ENCODE measurements at regions not wholly inside any gene's neighbourhood (a gene's known extent, or its start where the extent isn't known, plus 50 kb on each side); places are given as distances from the start of the nearest gene placed in this dataset.
"Not testable (repeated sequence)": the region's sequence is repeated elsewhere in the genome, so short reads cannot be mapped to it uniquely, and the experiment has no call there.

GRCh38 chr6:3619800-3620199, 131.7 kb downstream of the PXDC1 start:
- no peak for DNase-seq (ENCODE audit: low read depth, low spot score)
- no peak for TF ChIP-seq EZH2 (IDR thresholded peaks at IDR 0.05)
- no peak for TF ChIP-seq FOXP2 (optimal IDR thresholded peaks at IDR 0.05; ENCODE audit: control extremely low read depth, extremely low read length, insufficient read depth)
- no peak for TF ChIP-seq POLR2AphosphoS5 (IDR thresholded peaks at IDR 0.05; ENCODE audit: borderline replicate concordance, low read depth, low read length)
- no peak overlapping the region for H3K9ac ChIP-seq (ENCODE audit: insufficient read length)
- no peaks in the 10 kb centered on the region for H3K36me3 ChIP-seq (ENCODE audit: insufficient read depth, low read length)
- no peaks in the 10 kb centered on the region for H3K9me3 ChIP-seq (ENCODE audit: low read depth, low read length)
- H3K4me3 ChIP-seq = no peak overlapping the region
- no peak overlapping the region for H3K27ac ChIP-seq

- no peaks in the 10 kb centered on the region for H3K9me3 ChIP-seq (ENCODE audit: low read depth, low read length)
- H3K27ac ChIP-seq = no peak overlapping the region
- no peaks in the 10 kb centered on the region for H3K36me3 ChIP-seq (ENCODE audit: insufficient read depth, low read length)
- TF ChIP-seq FOXP2 (optimal IDR thresholded peaks at IDR 0.05; ENCODE audit: control extremely low read depth, extremely low read length, insufficient read depth) = no peak
- no peak for TF ChIP-seq EZH2 (IDR thresholded peaks at IDR 0.05)
- TF ChIP-seq POLR2AphosphoS5 (IDR thresholded peaks at IDR 0.05; ENCODE audit: borderline replicate concordance, low read depth, low read length) = no peak
- no peak overlapping the region for H3K4me3 ChIP-seq
- no peak for DNase-seq (ENCODE audit: low read depth, low spot score)
- no peak overlapping the region for H3K9ac ChIP-seq (ENCODE audit: insufficient read length)
These were observed 132.3 kb downstream of the PXDC1 start for GRCh38 chr6:3619201-3619600.

GRCh38 chr6:3618642-3619041, 132.9 kb downstream of the PXDC1 start:
- no peak for DNase-seq (ENCODE audit: low read depth, low spot score)
- no peak for TF ChIP-seq FOXP2 (optimal IDR thresholded peaks at IDR 0.05; ENCODE audit: control extremely low read depth, extremely low read length, insufficient read depth)
- TF ChIP-seq POLR2AphosphoS5 (IDR thresholded peaks at IDR 0.05; ENCODE audit: borderline replicate concordance, low read depth, low read length) = no peak
- no peak for TF ChIP-seq EZH2 (IDR thresholded peaks at IDR 0.05)
- Histone ChIP-seq H3K36me3 (ENCODE audit: insufficient read depth, low read length) (no peaks in the 10 kb centered on the region), H3K9me3 (ENCODE audit: low read depth, low read length) (no peaks in the 10 kb centered on the region), H3K4me3 (no peak overlapping the region), H3K9ac (ENCODE audit: insufficient read length) (no peak overlapping the region), H3K27ac (no peak overlapping the region)

- DNase-seq (ENCODE audit: low read depth, low spot score) = no peak
- Histone ChIP-seq H3K4me3 (no peak overlapping the region), H3K9ac (ENCODE audit: insufficient read length) (no peak overlapping the region), H3K36me3 (ENCODE audit: insufficient read depth, low read length) (no peaks in the 10 kb centered on the region), H3K27ac (no peak overlapping the region), H3K9me3 (ENCODE audit: low read depth, low read length) (no peaks in the 10 kb centered on the region)
- TF ChIP-seq POLR2AphosphoS5 (IDR thresholded peaks at IDR 0.05; ENCODE audit: borderline replicate concordance, low read depth, low read length) (no peak), EZH2 (IDR thresholded peaks at IDR 0.05) (no peak), FOXP2 (optimal IDR thresholded peaks at IDR 0.05; ENCODE audit: control extremely low read depth, extremely low read length, insufficient read depth) (no peak)
These were observed 133.7 kb downstream of the PXDC1 start for GRCh38 chr6:3617681-3618311.

GRCh38 chr6:3617192-3617631, 134.3 kb downstream of the PXDC1 start:
- H3K27ac ChIP-seq = no peak overlapping the region
- H3K9me3 ChIP-seq (ENCODE audit: low read depth, low read length) = no peaks in the 10 kb centered on the region
- H3K36me3 ChIP-seq (ENCODE audit: insufficient read depth, low read length) = no peaks in the 10 kb centered on the region
- H3K4me3 ChIP-seq = no peak overlapping the region
- H3K9ac ChIP-seq (ENCODE audit: insufficient read length) = no peak overlapping the region
- TF ChIP-seq FOXP2 (optimal IDR thresholded peaks at IDR 0.05; ENCODE audit: control extremely low read depth, extremely low read length, insufficient read depth) (no peak), POLR2AphosphoS5 (IDR thresholded peaks at IDR 0.05; ENCODE audit: borderline replicate concordance, low read depth, low read length) (no peak), EZH2 (IDR thresholded peaks at IDR 0.05) (no peak)
- DNase-seq (ENCODE audit: low read depth, low spot score) = no peak

GRCh38 chr6:3616565-3617176, 134.8 kb downstream of the PXDC1 start:
- Histone ChIP-seq H3K9me3 (ENCODE audit: low read depth, low read length) (no peaks in the 10 kb centered on the region), H3K36me3 (ENCODE audit: insufficient read depth, low read length) (no peaks in the 10 kb centered on the region), H3K4me3 (no peak overlapping the region), H3K27ac (no peak overlapping the region), H3K9ac (ENCODE audit: insufficient read length) (no peak overlapping the region)
- DNase-seq (ENCODE audit: low read depth, low spot score) = no peak
- TF ChIP-seq EZH2 (IDR thresholded peaks at IDR 0.05) = no peak
- no peak for TF ChIP-seq FOXP2 (optimal IDR thresholded peaks at IDR 0.05; ENCODE audit: control extremely low read depth, extremely low read length, insufficient read depth)
- no peak for TF ChIP-seq POLR2AphosphoS5 (IDR thresholded peaks at IDR 0.05; ENCODE audit: borderline replicate concordance, low read depth, low read length)

- Histone ChIP-seq H3K9ac (ENCODE audit: insufficient read length) (no peak overlapping the region), H3K36me3 (ENCODE audit: insufficient read depth, low read length) (no peaks in the 10 kb centered on the region), H3K9me3 (ENCODE audit: low read depth, low read length) (no peaks in the 10 kb centered on the region), H3K4me3 (no peak overlapping the region), H3K27ac (no peak overlapping the region)
- no peak for DNase-seq (ENCODE audit: low read depth, low spot score)
- TF ChIP-seq POLR2AphosphoS5 (IDR thresholded peaks at IDR 0.05; ENCODE audit: borderline replicate concordance, low read depth, low read length) (no peak), FOXP2 (optimal IDR thresholded peaks at IDR 0.05; ENCODE audit: control extremely low read depth, extremely low read length, insufficient read depth) (no peak), EZH2 (IDR thresholded peaks at IDR 0.05) (no peak)
These were observed 135.8 kb downstream of the PXDC1 start for GRCh38 chr6:3615391-3616380.

- no peak overlapping the region for H3K27ac ChIP-seq
- H3K36me3 ChIP-seq (ENCODE audit: insufficient read depth, low read length) = no peaks in the 10 kb centered on the region
- H3K9me3 ChIP-seq (ENCODE audit: low read depth, low read length) = no peaks in the 10 kb centered on the region
- DNase-seq (ENCODE audit: low read depth, low spot score) = no peak
- H3K4me3 ChIP-seq = no peak overlapping the region
- H3K9ac ChIP-seq (ENCODE audit: insufficient read length) = no peak overlapping the region
- TF ChIP-seq EZH2 (IDR thresholded peaks at IDR 0.05) (no peak), FOXP2 (optimal IDR thresholded peaks at IDR 0.05; ENCODE audit: control extremely low read depth, extremely low read length, insufficient read depth) (no peak), POLR2AphosphoS5 (IDR thresholded peaks at IDR 0.05; ENCODE audit: borderline replicate concordance, low read depth, low read length) (no peak)
These were observed 136.6 kb downstream of the PXDC1 start for GRCh38 chr6:3614918-3615317.

GRCh38 chr6:3613565-3613964, 137.9 kb downstream of the PXDC1 start:
- not testable (repeated sequence) for H3K9me3 ChIP-seq (ENCODE audit: low read depth, low read length); H3K27ac ChIP-seq; H3K9ac ChIP-seq (ENCODE audit: insufficient read length); H3K4me3 ChIP-seq; H3K36me3 ChIP-seq (ENCODE audit: insufficient read depth, low read length); DNase-seq (ENCODE audit: low read depth, low spot score)
